H1 (cell line): ENCODE measurements at regions not wholly inside any gene's neighbourhood (a gene's known extent, or its start where the extent isn't known, plus 50 kb on each side); places are given as distances from the start of the nearest gene placed in this dataset.

Experiments used
- CTCF ChIA-PET: fragments of 300-600 bp; sonication (Branson Sonifier 250); formaldehyde crosslinking; loops from one replicate; lab custom pipeline; 2021; ENCODE audit not compliant: partially characterized antibody; lab: Charles Lee
- POLR2A ChIA-PET: fragments of 300-600 bp; sonication (Branson Sonifier 250); formaldehyde crosslinking; loops from one replicate; lab custom pipeline; 2021; ENCODE audit warnings: inconsistent platforms; ENCODE audit not compliant: partially characterized antibody; lab: Charles Lee
- DNase-seq, 2 experiments: peaks; one replicate each; pipeline versions ENCODE4 v3.0.0 to v3.0.0-alpha.2; 2010 to 2022; ENCODE audit warnings: low spot score in 2 of 2, low read depth in 1 of 2, mixed read lengths in 1 of 2
- FAIRE-seq: peaks from 2 replicates; lab custom pipeline; 2011; peaks lifted over from hg19 to GRCh38; lab: Jason Lieb, UNC
- H2AFZ ChIP-seq: 2 replicates; pipeline ENCODE4 v1.8.1; 2012; ENCODE audit warnings: low read length, inconsistent platforms
- H2AK5ac ChIP-seq: 2 replicates; pipeline ENCODE4 v1.6.1; 2013; ENCODE audit warnings: low read depth, low read length
- H2BK120ac ChIP-seq: replicated peaks from 2 replicates; pipeline ENCODE3; 2013; ENCODE audit warnings: low read depth, low read length, inconsistent platforms
- H2BK12ac ChIP-seq: 2 replicates; pipeline ENCODE4 v1.6.1; 2013; ENCODE audit warnings: low read depth, low read length
- H2BK15ac ChIP-seq: 2 replicates; pipeline ENCODE4 v1.6.1; 2013; ENCODE audit warnings: low read length
- H2BK20ac ChIP-seq: 2 replicates; pipeline ENCODE4 v1.6.1; 2013; ENCODE audit warnings: low read length
- H2BK5ac ChIP-seq: 2 replicates; pipeline ENCODE4 v1.6.1; 2013; ENCODE audit warnings: low read depth, low read length
- H3K14ac ChIP-seq: 2 replicates; pipeline ENCODE4 v1.6.1; 2013; ENCODE audit warnings: inconsistent platforms; ENCODE audit not compliant: insufficient read length
- H3K18ac ChIP-seq: 2 replicates; pipeline ENCODE4 v1.6.1; 2013; ENCODE audit warnings: low read length; ENCODE audit errors: extremely low read depth
- H3K23ac ChIP-seq: 2 replicates; pipeline ENCODE4 v1.6.1; 2013; ENCODE audit warnings: inconsistent platforms; ENCODE audit not compliant: insufficient read length
- H3K23me2 ChIP-seq: 2 replicates; pipeline ENCODE4 v1.6.1; 2013; ENCODE audit warnings: low read depth, low read length
- H3K27ac ChIP-seq: 2 replicates; pipeline ENCODE4 v1.6.1; 2011; ENCODE audit warnings: low read depth, low read length, inconsistent platforms
- H3K27me3 ChIP-seq, 4 experiments: replicated peaks in 1 of 4; 1 replicate in 1 of 4; 2 replicates in 3 of 4; pipeline versions ENCODE4 v1.6.1 to v1.8.1; 2011 to 2013; ENCODE audit warnings: low read length in 3 of 4, mild to moderate bottlenecking in 3 of 4, inconsistent platforms in 2 of 4, mixed read lengths in 2 of 4, moderate library complexity in 1 of 4; ENCODE audit not compliant: control insufficient read depth in 3 of 4, insufficient read depth in 3 of 4; ENCODE audit errors: extremely low read depth in 1 of 4
- H3K36me3 ChIP-seq, 4 experiments: 2 replicates each; pipeline versions ENCODE4 v1.6.1 to v1.8.1; 2011 to 2013; ENCODE audit warnings: mild to moderate bottlenecking in 4 of 4, low read length in 3 of 4, moderate library complexity in 2 of 4, control low read depth in 1 of 4, inconsistent platforms in 1 of 4; ENCODE audit not compliant: insufficient read depth in 4 of 4, control insufficient read depth in 2 of 4
- H3K4ac ChIP-seq: replicated peaks from 2 replicates; pipeline ENCODE3; 2013; ENCODE audit warnings: low read length, low read depth, mixed read lengths, inconsistent platforms; ENCODE audit not compliant: insufficient read length
- H3K4me1 ChIP-seq, 4 experiments: replicated peaks in 1 of 4; 1 replicate in 1 of 4; 2 replicates in 3 of 4; pipeline versions ENCODE4 v1.6.1 to v1.8.1; 2011 to 2013; ENCODE audit warnings: low read length in 3 of 4, inconsistent platforms in 2 of 4, mixed read lengths in 1 of 4; ENCODE audit not compliant: insufficient read depth in 4 of 4, control insufficient read depth in 3 of 4
- H3K4me2 ChIP-seq, 2 experiments: 2 replicates each; pipeline versions ENCODE4 v1.6.1 to v1.8.1; 2011 to 2013; ENCODE audit warnings: low read depth in 2 of 2, low read length in 2 of 2, control low read depth in 1 of 2, inconsistent platforms in 1 of 2, mild to moderate bottlenecking in 1 of 2; ENCODE audit not compliant: insufficient read depth in 1 of 2
- H3K4me3 ChIP-seq, 4 experiments: fragments of 200-600, 300-600 bp in 1 of 4; sonication (generic), shearing (Covaris generic), sonication (Bioruptor Twin) in 1 of 4; 2 replicates each; pipeline versions ENCODE4 v1.5.1 to v1.8.1; 2011 to 2016; ENCODE audit warnings: low read length in 4 of 4, low read depth in 3 of 4, control low read depth in 2 of 4, inconsistent platforms in 2 of 4, mild to moderate bottlenecking in 2 of 4, mixed read lengths in 1 of 4, moderate library complexity in 1 of 4; ENCODE audit not compliant: insufficient read depth in 2 of 4; ENCODE audit errors: extremely low read depth in 1 of 4
- H3K56ac ChIP-seq: replicated peaks from 2 replicates; pipeline ENCODE3; 2013; ENCODE audit warnings: low read depth, mild to moderate bottlenecking, mixed read lengths, low read length, inconsistent platforms; ENCODE audit not compliant: insufficient read length
- H3K79me1 ChIP-seq: 2 replicates; pipeline ENCODE4 v1.6.1; 2013; ENCODE audit warnings: low read depth, low read length, control low read depth
- H3K79me2 ChIP-seq, 2 experiments: 2 replicates each; pipeline versions ENCODE4 v1.6.1 to v1.8.1; 2012 to 2013; ENCODE audit warnings: low read length in 2 of 2, mild to moderate bottlenecking in 2 of 2, inconsistent platforms in 1 of 2; ENCODE audit not compliant: insufficient read depth in 2 of 2, control insufficient read depth in 1 of 2
- H3K9ac ChIP-seq, 4 experiments: replicated peaks in 1 of 4; 1 replicate in 1 of 4; 2 replicates in 3 of 4; pipeline versions ENCODE4 v1.6.1 to v1.8.1; 2011 to 2013; ENCODE audit warnings: low read depth in 3 of 4, low read length in 3 of 4, control low read depth in 2 of 4, mild to moderate bottlenecking in 2 of 4, moderate library complexity in 2 of 4, inconsistent platforms in 1 of 4; ENCODE audit errors: extremely low read depth in 1 of 4
- H3K9me3 ChIP-seq, 2 experiments: 2 replicates each; pipeline versions ENCODE4 v1.6.1 to v1.8.1; 2012 to 2013; ENCODE audit warnings: mild to moderate bottlenecking in 2 of 2, moderate library complexity in 2 of 2, control low read depth in 1 of 2, inconsistent platforms in 1 of 2, low read depth in 1 of 2, low read length in 1 of 2, mixed read lengths in 1 of 2; ENCODE audit not compliant: insufficient read depth in 2 of 2
- H4K20me1 ChIP-seq, 2 experiments: replicated peaks in 1 of 2; 2 replicates each; pipeline versions ENCODE3 to v1.8.1; 2011 to 2013; ENCODE audit warnings: inconsistent platforms in 2 of 2, low read length in 2 of 2, mild to moderate bottlenecking in 1 of 2; ENCODE audit not compliant: insufficient read depth in 2 of 2, control insufficient read depth in 1 of 2
- H4K5ac ChIP-seq: 2 replicates; pipeline ENCODE4 v1.6.1; 2013; ENCODE audit warnings: low read length, low read depth, mixed read lengths, inconsistent platforms; ENCODE audit not compliant: insufficient read length
- H4K8ac ChIP-seq: 2 replicates; pipeline ENCODE4 v1.8.0; 2013; ENCODE audit warnings: mild to moderate bottlenecking, moderate library complexity, low read length, inconsistent platforms; ENCODE audit not compliant: insufficient read depth; ENCODE audit errors: extremely low read depth
- H4K91ac ChIP-seq: replicated peaks from 2 replicates; pipeline ENCODE3; 2013; ENCODE audit warnings: low read length, mixed read lengths, inconsistent platforms; ENCODE audit not compliant: insufficient read length
- ASH2L ChIP-seq: fragments of 200-600, 300-600 bp; sonication (generic); IDR thresholded peaks from one replicate; pipeline ENCODE4 v1.7.1; 2017; ENCODE audit warnings: low read length
- CEBPB ChIP-seq: IDR thresholded peaks from 2 replicates; pipeline ENCODE4 v1.6.1; 2012; ENCODE audit warnings: low read depth, low read length
- EZH2 ChIP-seq: fragments of 200-600 bp; sonication (generic); IDR thresholded peaks from 2 replicates; pipeline ENCODE4 v1.7.1; 2012; ENCODE audit warnings: low read depth, mild to moderate bottlenecking, moderate library complexity, low read length, inconsistent platforms; ENCODE audit not compliant: severe bottlenecking
- KDM1A ChIP-seq: fragments of 200-600, 300-600 bp; sonication (generic); IDR thresholded peaks from 2 replicates; pipeline ENCODE4 v1.7.1; 2016; ENCODE audit warnings: mild to moderate bottlenecking, low read length, borderline replicate concordance
- MAFK ChIP-seq: IDR thresholded peaks from 2 replicates; pipeline ENCODE4 v1.6.1; 2012; ENCODE audit warnings: low read depth, mild to moderate bottlenecking, improper control_type of control experiment, low read length
- RXRA ChIP-seq: IDR thresholded peaks from 2 replicates; pipeline ENCODE4 v1.6.1; 2011; ENCODE audit warnings: low read depth, mild to moderate bottlenecking, low read length, moderate library complexity; ENCODE audit not compliant: insufficient read depth
- SAP30 ChIP-seq: fragments of 300-600 bp; sonication (generic); IDR thresholded peaks from 2 replicates; pipeline ENCODE4 v1.7.1; 2012; ENCODE audit warnings: low read length, moderate library complexity, mild to moderate bottlenecking, inconsistent platforms; ENCODE audit not compliant: insufficient read depth, insufficient replicate concordance
- SIN3A ChIP-seq, 2 experiments: IDR thresholded peaks in 1 of 2; conservative IDR thresholded peaks in 1 of 2; 2 replicates each; pipeline ENCODE4 v1.6.1; 2011 to 2012; ENCODE audit warnings: low read length in 2 of 2, improper control_type of control experiment in 1 of 2, low read depth in 1 of 2, mild to moderate bottlenecking in 1 of 2
- SUZ12 ChIP-seq: fragments of 200-600 bp; sonication (generic); IDR thresholded peaks from 2 replicates; pipeline ENCODE4 v1.6.1; 2012; ENCODE audit warnings: mild to moderate bottlenecking, inconsistent platforms, low read length, moderate library complexity, mixed read lengths
- TAF1 ChIP-seq: IDR thresholded peaks from 2 replicates; pipeline ENCODE4 v1.6.1; 2011; ENCODE audit warnings: mild to moderate bottlenecking, low read depth, low read length
- TBP ChIP-seq: IDR thresholded peaks from 2 replicates; pipeline ENCODE4 v1.6.1; 2011; ENCODE audit warnings: low read depth, low read length, improper control_type of control experiment
- WGBS, 2 experiments: shearing (Covaris generic) in 1 of 2; methylation state at CpG; one replicate each; pipeline versions ENCODE4 v1.1.6 to v1.1.7; 2013 to 2015; ENCODE audit warnings: low lambda C conversion rate in 2 of 2, mixed read lengths in 2 of 2, inconsistent platforms in 1 of 2, low coverage in 1 of 2, missing lambda C conversion rate in 1 of 2; ENCODE audit not compliant: insufficient replicate concordance in 2 of 2, insufficient coverage in 1 of 2, insufficient read length in 1 of 2; ENCODE audit errors: extremely low coverage in 1 of 2, missing lambda C conversion rate in 1 of 2; 5-methylcytosine and 5-hydroxymethylcytosine counted together

- Histone ChIP-seq H3K56ac (no peak overlapping the region), H4K8ac (no peak overlapping the region), H3K36me3 (peaks cover 0 to 3% (median 0%) of the 10 kb centered on the region in 4 experiments; a peak in 1 of 8 replicates), H2BK5ac (no peak overlapping the region; the same call in 1 of the 2 replicates), H3K79me2 (peaks cover 0 to 7% of the 10 kb centered on the region in 2 experiments; a peak in 1 of 4 replicates), H2BK12ac (no peak overlapping the region), H4K91ac (no peak overlapping the region), H2AK5ac (no peak overlapping the region), H4K5ac (no peak overlapping the region), H3K14ac (no peak overlapping the region), H2AFZ (no peak overlapping the region), H3K9me3 (peaks cover 0 to 3% of the 10 kb centered on the region in 2 experiments; a peak in 2 of 4 replicates), H3K4me2 (no peak overlapping the region), H2BK15ac (no peak overlapping the region), H3K4me1 (peaks cover 0 to 9% (median 5%) of the 10 kb centered on the region in 4 experiments; a peak in 5 of 7 replicates), H2BK20ac (no peak overlapping the region), H4K20me1 (no peaks in the 10 kb centered on the region), H3K79me1 (no peaks in the 10 kb centered on the region), H3K4me3 (no peak overlapping the region), H3K23ac (no peak overlapping the region), H3K4ac (no peak overlapping the region), H3K9ac (no peak overlapping the region), H3K27me3 (no peaks in the 10 kb centered on the region), H2BK120ac (no peak overlapping the region), H3K18ac (no peak overlapping the region; the same call in 1 of the 2 replicates), H3K27ac (no peak overlapping the region), H3K23me2 (no peaks in the 10 kb centered on the region)
- CTCF ChIA-PET, result interaction anchor here (1.6 kb wide), 1 partner anchor 10 kb away, joined by 3 read pairs; no protein-coding TSS in a partner anchor
- no peak for DNase-seq
- no peak for FAIRE-seq
- TF ChIP-seq SUZ12, result no peak
- TF ChIP-seq TBP, result no peak
- no peak for TF ChIP-seq RXRA
- no peak for TF ChIP-seq CEBPB
- no peak for TF ChIP-seq MAFK
- TF ChIP-seq EZH2, result no peak
- TF ChIP-seq SIN3A (conservative IDR thresholded peaks at IDR 0.05 in 1 of 2, IDR thresholded peaks at IDR 0.05 in 1 of 2; ENCODE audit: low read depth in 1 of 2, low read length in 2 of 2), result no peak
- TF ChIP-seq TAF1, result no peak
- TF ChIP-seq SAP30, result no peak
- TF ChIP-seq KDM1A, result no peak
- TF ChIP-seq ASH2L, result no peak
- POLR2A ChIA-PET, result no interaction called here
- 91% methylated on average over 1 of the region's 1 CpG; no CpG with 5 or more reads in 1 of the 2 experiments for WGBS, 2 experiments
Measured at GRCh38 chr3:106881186-106881585, 496.1 kb upstream of the CCDC54 start.
